Stimulated activated CD8-positive, alpha-beta memory T cell treated with anti-CD3 and anti-CD28 coated beads, Interleukin-15, amount 100 ng/mL, for 48 hours (primary cell): ENCODE measurements at regions not wholly inside any gene's neighbourhood (a gene's known extent, or its start where the extent isn't known, plus 50 kb on each side); places are given as distances from the start of the nearest gene placed in this dataset.
"Not testable (repeated sequence)": the region's sequence is repeated elsewhere in the genome, so short reads cannot be mapped to it uniquely, and the experiment has no call there.

Experiments used
- DNase-seq, 2 donors: peaks; one replicate each; pipeline ENCODE4 v3.0.0-alpha.2; 2020; ENCODE audit warnings: low read depth in 2 of 2

GRCh38 chr4:38382520-38382919, 281.5 kb upstream of the KLF3 start:
- DNase-seq: no peak

GRCh38 chr4:38383646-38384121, 280.3 kb upstream of the KLF3 start:
- no peak for DNase-seq

GRCh38 chr4:38385093-38386004, 278.6 kb upstream of the KLF3 start:
- DNase-seq: no peak

GRCh38 chr4:38386005-38386551, 277.9 kb upstream of the KLF3 start:
- DNase-seq: no peak

- DNase-seq: no peak
Observed at GRCh38 chr4:38386654-38387188, 277.3 kb upstream of the KLF3 start.

- no peak for DNase-seq
Observed at GRCh38 chr4:38387348-38387747, 276.7 kb upstream of the KLF3 start.

- no peak for DNase-seq
Observed at GRCh38 chr4:38387819-38388218, 276.2 kb upstream of the KLF3 start.

GRCh38 chr4:38388907-38389306, 275.1 kb upstream of the KLF3 start:
- DNase-seq: not testable (repeated sequence)

- DNase-seq: no peak
Observed at GRCh38 chr4:38390969-38391545, 272.9 kb upstream of the KLF3 start.

GRCh38 chr4:38392223-38392855, 271.7 kb upstream of the KLF3 start:
- DNase-seq: no peak

GRCh38 chr4:38396091-38396490, 267.9 kb upstream of the KLF3 start:
- DNase-seq: no peak

GRCh38 chr4:38396845-38397547, 267.0 kb upstream of the KLF3 start:
- no peak for DNase-seq

- DNase-seq: no peak
Observed at GRCh38 chr4:38400946-38401345, 263.1 kb upstream of the KLF3 start.

- DNase-seq: no peak
Observed at GRCh38 chr4:38406243-38406642, 257.8 kb upstream of the KLF3 start.

- no peak for DNase-seq
Observed at GRCh38 chr4:38409852-38410251, 254.1 kb upstream of the KLF3 start.

- no peak for DNase-seq
Observed at GRCh38 chr4:38411092-38411491, 252.9 kb upstream of the KLF3 start.

- DNase-seq: no peak
Observed at GRCh38 chr4:38411981-38412536, 251.9 kb upstream of the KLF3 start.

- DNase-seq: no peak
Observed at GRCh38 chr4:38413524-38414341, 250.3 kb upstream of the KLF3 start.

GRCh38 chr4:38414410-38414809, 249.6 kb upstream of the KLF3 start:
- no peak for DNase-seq

GRCh38 chr4:38415682-38416081, 248.3 kb upstream of the KLF3 start:
- DNase-seq: no peak
